ENCODE measurements at regions not wholly inside any gene's neighbourhood (a gene's known extent, or its start where the extent isn't known, plus 50 kb on each side); places are given as distances from the start of the nearest gene placed in this dataset.
A peak's percentile ranks its signal among the peaks of the same experiment; 100 is the strongest.

GRCh38 chr2:180124273-180125139 is 117.4 kb upstream of the CWC22 start:
- peak; percentile 72 for DNase-seq (ENCODE audit: extremely low read depth, low read depth)

GRCh38 chr2:180122874-180123273 is 115.8 kb upstream of the CWC22 start:
- DNase-seq (ENCODE audit: extremely low read depth, low read depth): no peak

GRCh38 chr2:180115675-180116074 is 108.6 kb upstream of the CWC22 start:
- no peak for DNase-seq (ENCODE audit: extremely low read depth, low read depth)

GRCh38 chr2:180115269-180115668 is 108.2 kb upstream of the CWC22 start:
- no peak for DNase-seq (ENCODE audit: extremely low read depth, low read depth)

- no peak for DNase-seq (ENCODE audit: extremely low read depth, low read depth)
Measured at GRCh38 chr2:180111901-180112300, 104.8 kb upstream of the CWC22 start.

GRCh38 chr2:180110469-180110868 is 103.4 kb upstream of the CWC22 start:
- no peak for DNase-seq (ENCODE audit: extremely low read depth, low read depth)

GRCh38 chr2:180101846-180102245 is 94.7 kb upstream of the CWC22 start:
- no peak for DNase-seq (ENCODE audit: extremely low read depth, low read depth)

GRCh38 chr2:180099308-180099707 is 92.2 kb upstream of the CWC22 start:
- no peak for DNase-seq (ENCODE audit: extremely low read depth, low read depth)

- DNase-seq (ENCODE audit: extremely low read depth, low read depth): no peak
Measured at GRCh38 chr2:180085144-180085543, 78.0 kb upstream of the CWC22 start.

GRCh38 chr2:180077295-180077906 is 70.3 kb upstream of the CWC22 start:
- DNase-seq (ENCODE audit: extremely low read depth, low read depth): peak; percentile 9

GRCh38 chr2:180075870-180076269 is 68.8 kb upstream of the CWC22 start:
- DNase-seq (ENCODE audit: extremely low read depth, low read depth): no peak

- DNase-seq (ENCODE audit: extremely low read depth, low read depth): no peak
Measured at GRCh38 chr2:180071797-180072196, 64.7 kb upstream of the CWC22 start.

GRCh38 chr2:180063494-180064092 is 56.5 kb upstream of the CWC22 start:
- DNase-seq (ENCODE audit: extremely low read depth, low read depth): no peak

GRCh38 chr2:180062178-180062577 is 55.1 kb upstream of the CWC22 start:
- DNase-seq (ENCODE audit: extremely low read depth, low read depth): no peak

- no peak for DNase-seq (ENCODE audit: extremely low read depth, low read depth)
Measured at GRCh38 chr2:180061546-180061945, 54.4 kb upstream of the CWC22 start.

GRCh38 chr2:180061085-180061484 is 54.0 kb upstream of the CWC22 start:
- no peak for DNase-seq (ENCODE audit: extremely low read depth, low read depth)

GRCh38 chr2:180058993-180059392 is 51.9 kb upstream of the CWC22 start:
- no peak for DNase-seq (ENCODE audit: extremely low read depth, low read depth)

GRCh38 chr2:180057706-180058412 is 50.8 kb upstream of the CWC22 start:
- DNase-seq (ENCODE audit: extremely low read depth, low read depth): no peak

Data from NCI-H460 (cell line).